Upper lobe of left lung (tissue), 4 donors: ENCODE measurements at regions not wholly inside any gene's neighbourhood (a gene's known extent, or its start where the extent isn't known, plus 50 kb on each side); places are given as distances from the start of the nearest gene placed in this dataset.

ENCODE experiments used
- POLR2A ChIP-seq, 4 donors: fragments of 450-650 bp; IDR thresholded peaks; one replicate each; pipeline ENCODE4 v1.5.1; 2016 to 2017; ENCODE audit warnings: antibody characterized with exemption in 4 of 4, mild to moderate bottlenecking in 2 of 4
- TF ChIP-seq, protein P1 (sequence below), 6 experiments: fragments of 450-650 bp in 4 of 6; fragments of 200-600 bp in 2 of 6; sonication (generic) in 2 of 6; IDR thresholded peaks; one replicate each; pipeline ENCODE4 v1.5.1; 2016 to 2019; ENCODE audit warnings: antibody characterized with exemption in 6 of 6

DNA sequence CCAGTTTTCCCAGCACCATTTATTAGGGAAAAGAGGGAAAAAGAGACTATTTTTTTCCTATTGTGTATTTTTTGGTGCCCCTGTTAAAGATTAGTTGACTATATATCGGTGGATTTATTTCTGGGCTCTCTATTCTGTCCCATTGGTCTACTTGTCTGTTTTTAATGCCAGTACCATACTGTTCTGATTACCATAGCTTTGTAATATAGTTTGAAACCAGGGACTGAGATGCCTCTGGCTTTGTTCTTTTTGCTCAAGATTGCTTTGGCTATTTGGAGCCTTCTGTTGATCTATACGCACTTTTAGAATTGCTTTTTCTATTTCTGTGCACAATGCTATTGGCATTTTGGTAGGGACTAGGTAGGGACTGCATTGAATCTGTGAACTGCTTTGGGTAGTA is 151.7 kb downstream of the ADCYAP1 start:
- TF ChIP-seq, protein P1, sequence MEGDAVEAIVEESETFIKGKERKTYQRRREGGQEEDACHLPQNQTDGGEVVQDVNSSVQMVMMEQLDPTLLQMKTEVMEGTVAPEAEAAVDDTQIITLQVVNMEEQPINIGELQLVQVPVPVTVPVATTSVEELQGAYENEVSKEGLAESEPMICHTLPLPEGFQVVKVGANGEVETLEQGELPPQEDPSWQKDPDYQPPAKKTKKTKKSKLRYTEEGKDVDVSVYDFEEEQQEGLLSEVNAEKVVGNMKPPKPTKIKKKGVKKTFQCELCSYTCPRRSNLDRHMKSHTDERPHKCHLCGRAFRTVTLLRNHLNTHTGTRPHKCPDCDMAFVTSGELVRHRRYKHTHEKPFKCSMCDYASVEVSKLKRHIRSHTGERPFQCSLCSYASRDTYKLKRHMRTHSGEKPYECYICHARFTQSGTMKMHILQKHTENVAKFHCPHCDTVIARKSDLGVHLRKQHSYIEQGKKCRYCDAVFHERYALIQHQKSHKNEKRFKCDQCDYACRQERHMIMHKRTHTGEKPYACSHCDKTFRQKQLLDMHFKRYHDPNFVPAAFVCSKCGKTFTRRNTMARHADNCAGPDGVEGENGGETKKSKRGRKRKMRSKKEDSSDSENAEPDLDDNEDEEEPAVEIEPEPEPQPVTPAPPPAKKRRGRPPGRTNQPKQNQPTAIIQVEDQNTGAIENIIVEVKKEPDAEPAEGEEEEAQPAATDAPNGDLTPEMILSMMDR (IDR thresholded peaks at IDR 0.05) = no peak
- no peak for TF ChIP-seq POLR2A (IDR thresholded peaks at IDR 0.05)
